ENCODE measurements at regions not wholly inside any gene's neighbourhood (a gene's known extent, or its start where the extent isn't known, plus 50 kb on each side); places are given as distances from the start of the nearest gene placed in this dataset.
A peak's percentile ranks its signal among the peaks of the same experiment; 100 is the strongest.

DNA sequence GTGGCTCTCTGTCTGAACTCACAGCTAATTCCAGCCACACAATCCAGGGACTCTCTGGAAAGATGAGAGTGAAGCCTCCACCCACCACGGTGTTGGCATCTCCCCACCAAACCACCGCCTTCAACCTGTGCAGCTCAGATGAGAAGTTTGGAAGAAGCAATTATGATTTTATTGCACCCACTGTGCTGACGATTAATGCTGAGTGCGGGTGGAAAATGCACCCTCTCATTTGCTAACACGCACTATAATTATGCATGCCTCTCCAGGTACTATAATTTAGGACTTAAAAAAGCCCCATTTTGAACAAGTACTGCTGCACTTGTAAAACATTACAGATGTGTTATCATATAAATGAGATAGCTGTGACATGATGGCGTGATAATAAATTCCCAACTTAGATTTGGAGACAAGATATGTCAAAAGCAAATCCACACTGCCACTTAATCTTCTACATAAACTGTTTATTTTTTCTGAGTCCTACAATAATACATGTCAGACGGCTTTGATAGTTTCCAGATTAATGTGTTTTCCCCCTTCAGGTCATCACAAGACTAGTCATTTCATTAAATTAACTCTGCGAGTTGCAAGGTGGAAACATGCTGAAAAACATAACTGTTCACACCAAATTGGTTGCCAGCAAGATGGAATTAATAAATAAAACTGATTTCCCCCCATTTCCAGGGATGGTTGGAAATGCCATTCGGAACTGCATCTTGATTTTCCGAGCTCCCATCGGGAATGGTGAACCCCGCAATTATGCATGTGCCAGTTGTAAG is 466.5 kb upstream of the MAF start:
- peaks cover 7% of the 10 kb centered on the region for H3K4me1 Mint-ChIP-seq
- no peak overlapping the region for H3K27ac Mint-ChIP-seq
- peaks cover 29% of the 10 kb centered on the region for H3K27me3 Mint-ChIP-seq (ENCODE audit: low read depth)
- TF ChIP-seq, protein P1, sequence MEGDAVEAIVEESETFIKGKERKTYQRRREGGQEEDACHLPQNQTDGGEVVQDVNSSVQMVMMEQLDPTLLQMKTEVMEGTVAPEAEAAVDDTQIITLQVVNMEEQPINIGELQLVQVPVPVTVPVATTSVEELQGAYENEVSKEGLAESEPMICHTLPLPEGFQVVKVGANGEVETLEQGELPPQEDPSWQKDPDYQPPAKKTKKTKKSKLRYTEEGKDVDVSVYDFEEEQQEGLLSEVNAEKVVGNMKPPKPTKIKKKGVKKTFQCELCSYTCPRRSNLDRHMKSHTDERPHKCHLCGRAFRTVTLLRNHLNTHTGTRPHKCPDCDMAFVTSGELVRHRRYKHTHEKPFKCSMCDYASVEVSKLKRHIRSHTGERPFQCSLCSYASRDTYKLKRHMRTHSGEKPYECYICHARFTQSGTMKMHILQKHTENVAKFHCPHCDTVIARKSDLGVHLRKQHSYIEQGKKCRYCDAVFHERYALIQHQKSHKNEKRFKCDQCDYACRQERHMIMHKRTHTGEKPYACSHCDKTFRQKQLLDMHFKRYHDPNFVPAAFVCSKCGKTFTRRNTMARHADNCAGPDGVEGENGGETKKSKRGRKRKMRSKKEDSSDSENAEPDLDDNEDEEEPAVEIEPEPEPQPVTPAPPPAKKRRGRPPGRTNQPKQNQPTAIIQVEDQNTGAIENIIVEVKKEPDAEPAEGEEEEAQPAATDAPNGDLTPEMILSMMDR (IDR thresholded peaks at IDR 0.05; ENCODE audit: unreplicated experiment), result no peak
- DNase-seq (ENCODE audit: low spot score in 2 of 2, unreplicated experiment in 2 of 2), result no peak
- H3K36me3 Mint-ChIP-seq, result no peaks in the 10 kb centered on the region
- H3K9me3 Mint-ChIP-seq, result peaks cover 4% of the 10 kb centered on the region
- H3K4me3 Mint-ChIP-seq, result no peak overlapping the region

DNA sequence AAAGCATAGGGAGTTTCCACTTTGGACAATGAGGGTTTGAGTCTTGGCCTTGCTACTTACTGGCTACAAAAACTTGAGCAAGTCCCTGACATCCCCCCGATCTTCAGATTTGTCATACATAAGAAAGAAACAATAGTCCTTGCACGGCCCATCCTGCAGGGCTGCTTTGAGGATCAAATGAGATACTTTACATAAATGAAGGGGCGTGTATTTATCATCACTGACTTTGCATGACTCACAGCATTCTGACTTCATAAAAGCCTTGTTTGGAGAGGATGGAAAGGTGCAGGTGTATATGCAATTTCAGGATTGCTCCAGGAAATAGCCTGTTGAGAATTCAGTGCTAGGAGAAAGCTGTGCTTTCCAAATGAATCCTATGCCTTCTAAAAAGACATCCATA is 465.0 kb upstream of the MAF start:
- Mint-ChIP-seq H3K9me3 (peaks cover 4% of the 10 kb centered on the region), H3K36me3 (no peaks in the 10 kb centered on the region), H3K4me1 (peaks cover 7% of the 10 kb centered on the region), H3K27ac (no peak overlapping the region), H3K4me3 (no peak overlapping the region), H3K27me3 (ENCODE audit: low read depth) (peaks cover 26% of the 10 kb centered on the region)
- no peak for DNase-seq (ENCODE audit: low spot score in 2 of 2, unreplicated experiment in 2 of 2)
- TF ChIP-seq, protein P1 (IDR thresholded peaks at IDR 0.05; ENCODE audit: unreplicated experiment), result no peak

DNA sequence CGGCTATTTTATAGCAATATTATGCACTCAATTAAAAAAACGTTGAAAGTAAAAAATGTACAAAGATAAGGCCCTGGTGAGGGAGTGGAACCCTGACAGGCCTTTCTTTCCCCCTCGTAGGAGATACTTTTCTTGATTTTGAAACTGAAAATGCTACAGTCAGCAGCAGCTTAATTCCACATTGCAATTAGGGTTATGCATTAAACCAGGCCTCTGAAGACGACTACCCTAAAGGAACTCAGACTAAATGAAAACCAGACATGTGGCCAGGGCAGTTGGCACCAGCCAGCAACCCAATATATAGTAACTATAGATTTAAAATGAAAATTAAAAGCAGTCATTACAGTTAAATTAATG is 463.2 kb upstream of the MAF start:
- no peaks in the 10 kb centered on the region for H3K9me3 Mint-ChIP-seq
- TF ChIP-seq, protein P1 (IDR thresholded peaks at IDR 0.05; ENCODE audit: unreplicated experiment), result no peak
- peaks cover 19% of the 10 kb centered on the region for H3K27me3 Mint-ChIP-seq (ENCODE audit: low read depth)
- peaks cover 7% of the 10 kb centered on the region for H3K4me1 Mint-ChIP-seq
- peak overlapping the region; percentile 51 for H3K27ac Mint-ChIP-seq
- no peaks in the 10 kb centered on the region for H3K36me3 Mint-ChIP-seq
- DNase-seq (ENCODE audit: low spot score in 2 of 2, unreplicated experiment in 2 of 2), result no peak
- no peak overlapping the region for H3K4me3 Mint-ChIP-seq

DNA sequence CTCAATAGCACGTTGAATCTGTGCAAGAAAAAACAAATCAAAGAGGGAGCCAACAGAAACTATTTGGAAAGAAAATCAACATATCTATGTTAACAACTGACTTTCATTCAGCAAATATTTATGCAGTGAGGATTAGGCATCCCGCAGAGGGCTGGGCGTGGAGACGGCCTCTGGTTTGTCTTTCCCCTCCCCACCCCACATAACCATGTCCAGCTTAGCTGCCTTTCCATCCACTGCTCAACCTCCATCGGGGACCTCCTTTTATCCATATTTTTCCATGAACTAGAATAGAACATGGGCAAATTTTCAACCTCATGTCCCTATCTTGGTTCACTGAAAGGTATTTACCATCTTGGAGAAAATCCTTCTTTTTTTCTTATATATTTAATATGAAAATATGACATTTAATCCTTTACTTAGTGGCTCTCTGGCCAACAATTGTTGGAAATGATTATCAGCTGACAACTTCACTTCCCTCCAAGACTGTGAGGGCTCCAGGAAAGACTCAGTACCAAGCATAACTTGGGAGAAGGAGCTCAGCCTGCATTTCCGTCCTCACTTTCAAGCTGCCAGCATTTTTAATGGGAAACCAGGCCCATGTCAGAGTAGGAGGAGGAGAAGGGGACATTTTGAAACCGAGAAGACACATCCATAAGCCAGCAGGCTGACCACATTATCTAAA is 462.6 kb upstream of the MAF start:
- Mint-ChIP-seq H3K9me3 (no peaks in the 10 kb centered on the region), H3K27ac (peak overlapping the region; percentile 51), H3K27me3 (ENCODE audit: low read depth) (peaks cover 14% of the 10 kb centered on the region), H3K4me1 (peaks cover 8% of the 10 kb centered on the region), H3K36me3 (no peaks in the 10 kb centered on the region), H3K4me3 (no peak overlapping the region)
- no peak for DNase-seq (ENCODE audit: low spot score in 2 of 2, unreplicated experiment in 2 of 2)
- TF ChIP-seq, protein P1 (IDR thresholded peaks at IDR 0.05; ENCODE audit: unreplicated experiment), result no peak

DNA sequence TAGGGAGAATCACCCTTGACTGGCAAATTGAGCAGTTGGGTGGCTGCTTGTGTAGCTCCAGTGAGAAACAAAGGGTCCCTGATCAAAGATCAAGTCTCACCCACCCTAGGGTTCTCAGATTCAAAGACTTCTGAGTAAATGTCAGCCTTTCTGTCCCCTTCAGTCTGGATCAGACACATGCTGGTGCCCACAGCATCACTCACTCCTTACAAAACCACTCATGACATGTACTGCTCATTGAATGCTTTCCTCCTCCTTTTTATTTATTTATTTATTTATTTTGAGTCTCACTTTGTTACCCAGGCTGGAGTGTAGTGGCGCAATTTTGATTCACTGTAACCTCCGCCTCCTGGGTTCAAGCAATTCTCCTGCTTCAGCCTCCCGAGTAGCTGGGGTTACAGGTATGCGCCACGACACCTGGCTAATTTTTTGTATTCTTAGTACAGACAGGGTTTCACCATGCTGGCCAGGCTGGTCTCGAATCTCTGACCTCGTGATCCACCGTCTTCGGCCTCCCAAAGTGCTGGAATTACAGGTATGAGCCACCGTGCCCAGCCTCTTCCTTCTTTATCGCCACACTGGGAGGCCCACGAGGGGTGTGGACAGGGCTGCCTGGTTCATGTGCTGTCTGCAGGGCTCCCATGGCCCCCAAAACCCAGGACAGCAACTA is 462.0 kb upstream of the MAF start:
- no peaks in the 10 kb centered on the region for H3K9me3 Mint-ChIP-seq
- peaks cover 10% of the 10 kb centered on the region for H3K4me1 Mint-ChIP-seq
- H3K4me3 Mint-ChIP-seq, result no peak overlapping the region
- no peaks in the 10 kb centered on the region for H3K36me3 Mint-ChIP-seq
- no peak overlapping the region for H3K27ac Mint-ChIP-seq
- peaks cover 13% of the 10 kb centered on the region for H3K27me3 Mint-ChIP-seq (ENCODE audit: low read depth)
- TF ChIP-seq, protein P1 (IDR thresholded peaks at IDR 0.05; ENCODE audit: unreplicated experiment), result no peak
- no peak for DNase-seq (ENCODE audit: low spot score in 2 of 2, unreplicated experiment in 2 of 2)
